ENCODE measurements at regions not wholly inside any gene's neighbourhood (a gene's known extent, or its start where the extent isn't known, plus 50 kb on each side); places are given as distances from the start of the nearest gene placed in this dataset.
"Not testable (repeated sequence)": the region's sequence is repeated elsewhere in the genome, so short reads cannot be mapped to it uniquely, and the experiment has no call there.

GRCh38 chr2:150350500-150350899, 137.0 kb downstream of the RND3 start:
- H3K4me3 Mint-ChIP-seq: no peak overlapping the region
- H3K27ac Mint-ChIP-seq: no peak overlapping the region
- H3K9me3 Mint-ChIP-seq: peaks cover 3 to 17% (median 5%) of the 10 kb centered on the region in 3 donors
- no peaks in the 10 kb centered on the region for H3K4me1 Mint-ChIP-seq
- no peaks in the 10 kb centered on the region for H3K36me3 Mint-ChIP-seq
- H3K27me3 Mint-ChIP-seq: no peaks in the 10 kb centered on the region

- H3K4me3 Mint-ChIP-seq: no peak overlapping the region
- H3K27me3 Mint-ChIP-seq: no peaks in the 10 kb centered on the region
- no peaks in the 10 kb centered on the region for H3K4me1 Mint-ChIP-seq
- H3K36me3 Mint-ChIP-seq: no peaks in the 10 kb centered on the region
- no peak overlapping the region for H3K27ac Mint-ChIP-seq
- peaks cover 3 to 10% (median 4%) of the 10 kb centered on the region in 3 donors for H3K9me3 Mint-ChIP-seq
Measured at GRCh38 chr2:150346806-150347205, 140.7 kb downstream of the RND3 start.

GRCh38 chr2:150341982-150342680, 145.3 kb downstream of the RND3 start:
- H3K9me3 Mint-ChIP-seq: peaks cover 4 to 6% (median 4%) of the 10 kb centered on the region in 3 donors
- H3K36me3 Mint-ChIP-seq: no peaks in the 10 kb centered on the region
- no peaks in the 10 kb centered on the region for H3K4me1 Mint-ChIP-seq
- no peak overlapping the region for H3K27ac Mint-ChIP-seq
- no peaks in the 10 kb centered on the region for H3K27me3 Mint-ChIP-seq
- H3K4me3 Mint-ChIP-seq: no peak overlapping the region

- H3K27ac Mint-ChIP-seq: no peak overlapping the region
- no peak overlapping the region for H3K4me3 Mint-ChIP-seq
Measured at GRCh38 chr2:150339951-150340350, 147.5 kb downstream of the RND3 start.

GRCh38 chr2:150339282-150339681, 148.2 kb downstream of the RND3 start:
- Mint-ChIP-seq H3K4me3 (no peak overlapping the region), H3K4me1 (no peaks in the 10 kb centered on the region), H3K9me3 (peaks cover 0 to 9% (median 1%) of the 10 kb centered on the region in 3 donors)

More at GRCh38 chr2:150339951-150340350, 147.5 kb downstream of the RND3 start:
- Mint-ChIP-seq H3K36me3 (no peaks in the 10 kb centered on the region), H3K9me3 (peaks cover 0 to 9% (median 4%) of the 10 kb centered on the region in 3 donors), H3K4me1 (no peaks in the 10 kb centered on the region), H3K27me3 (no peaks in the 10 kb centered on the region)

GRCh38 chr2:150335596-150335995, 151.9 kb downstream of the RND3 start:
- Mint-ChIP-seq H3K27ac (no peak overlapping the region), H3K36me3 (no peaks in the 10 kb centered on the region)

More at GRCh38 chr2:150339282-150339681, 148.2 kb downstream of the RND3 start:
- Mint-ChIP-seq H3K27me3 (no peaks in the 10 kb centered on the region), H3K27ac (no peak overlapping the region), H3K36me3 (no peaks in the 10 kb centered on the region)

GRCh38 chr2:150332383-150332782, 155.1 kb downstream of the RND3 start:
- no peaks in the 10 kb centered on the region for H3K36me3 Mint-ChIP-seq
- H3K4me3 Mint-ChIP-seq: no peak overlapping the region
- no peak overlapping the region for H3K27ac Mint-ChIP-seq
- peaks cover 0 to 1% (median 0%) of the 10 kb centered on the region in 3 donors for H3K4me1 Mint-ChIP-seq
- no peaks in the 10 kb centered on the region for H3K27me3 Mint-ChIP-seq
- H3K9me3 Mint-ChIP-seq: peaks cover 4 to 5% (median 4%) of the 10 kb centered on the region in 3 donors

More at GRCh38 chr2:150335596-150335995, 151.9 kb downstream of the RND3 start:
- H3K4me1 Mint-ChIP-seq: no peaks in the 10 kb centered on the region
- H3K4me3 Mint-ChIP-seq: no peak overlapping the region
- H3K27me3 Mint-ChIP-seq: no peaks in the 10 kb centered on the region
- H3K9me3 Mint-ChIP-seq: peaks cover 0 to 10% (median 0%) of the 10 kb centered on the region in 3 donors

GRCh38 chr2:150327564-150328489, 159.6 kb downstream of the RND3 start:
- Mint-ChIP-seq H3K27me3 (no peaks in the 10 kb centered on the region), H3K36me3 (no peaks in the 10 kb centered on the region), H3K4me3 (no peak overlapping the region), H3K9me3 (peaks cover 0 to 11% (median 4%) of the 10 kb centered on the region in 3 donors), H3K27ac (no peak overlapping the region), H3K4me1 (peaks cover 0 to 1% (median 0%) of the 10 kb centered on the region in 3 donors)

- Mint-ChIP-seq H3K27me3 (no peaks in the 10 kb centered on the region), H3K4me1 (peaks cover 0 to 1% (median 0%) of the 10 kb centered on the region in 3 donors), H3K36me3 (no peaks in the 10 kb centered on the region), H3K9me3 (peaks cover 0 to 13% (median 4%) of the 10 kb centered on the region in 3 donors), H3K4me3 (no peak overlapping the region), H3K27ac (no peak overlapping the region)
Measured at GRCh38 chr2:150325656-150326314, 161.7 kb downstream of the RND3 start.

- not testable (repeated sequence) for H3K27ac Mint-ChIP-seq, H3K4me3 Mint-ChIP-seq, H3K27me3 Mint-ChIP-seq, H3K4me1 Mint-ChIP-seq, H3K36me3 Mint-ChIP-seq
- H3K9me3 Mint-ChIP-seq: peaks cover 0 to 14% (median 0%) of the 10 kb centered on the region in 3 donors
Measured at GRCh38 chr2:150323071-150323470, 164.4 kb downstream of the RND3 start.

GRCh38 chr2:150320608-150321007, 166.9 kb downstream of the RND3 start:
- Mint-ChIP-seq H3K9me3 (peaks cover 0 to 22% (median 0%) of the 10 kb centered on the region in 3 donors), H3K4me3 (no peak overlapping the region), H3K4me1 (no peaks in the 10 kb centered on the region), H3K27ac (no peak overlapping the region), H3K36me3 (no peaks in the 10 kb centered on the region), H3K27me3 (no peaks in the 10 kb centered on the region)

GRCh38 chr2:150319658-150320555, 167.6 kb downstream of the RND3 start:
- H3K4me3 Mint-ChIP-seq: no peak overlapping the region
- H3K4me1 Mint-ChIP-seq: no peaks in the 10 kb centered on the region
- H3K27me3 Mint-ChIP-seq: no peaks in the 10 kb centered on the region
- H3K36me3 Mint-ChIP-seq: no peaks in the 10 kb centered on the region
- no peak overlapping the region for H3K27ac Mint-ChIP-seq
- peaks cover 0 to 28% (median 0%) of the 10 kb centered on the region in 3 donors for H3K9me3 Mint-ChIP-seq

GRCh38 chr2:150319085-150319484, 168.4 kb downstream of the RND3 start:
- no peak overlapping the region for H3K27ac Mint-ChIP-seq
- no peaks in the 10 kb centered on the region for H3K4me1 Mint-ChIP-seq
- H3K36me3 Mint-ChIP-seq: no peaks in the 10 kb centered on the region
- peaks cover 0 to 28% (median 4%) of the 10 kb centered on the region in 3 donors for H3K9me3 Mint-ChIP-seq
- no peaks in the 10 kb centered on the region for H3K27me3 Mint-ChIP-seq
- no peak overlapping the region for H3K4me3 Mint-ChIP-seq

GRCh38 chr2:150312271-150312670, 175.2 kb downstream of the RND3 start:
- H3K27ac Mint-ChIP-seq: no peak overlapping the region
- H3K36me3 Mint-ChIP-seq: no peaks in the 10 kb centered on the region
- no peak overlapping the region for H3K4me3 Mint-ChIP-seq
- no peaks in the 10 kb centered on the region for H3K4me1 Mint-ChIP-seq
- peaks cover 0 to 21% (median 8%) of the 10 kb centered on the region in 3 donors for H3K9me3 Mint-ChIP-seq
- H3K27me3 Mint-ChIP-seq: no peaks in the 10 kb centered on the region
